B cell (primary cell): ENCODE measurements at regions not wholly inside any gene's neighbourhood (a gene's known extent, or its start where the extent isn't known, plus 50 kb on each side); places are given as distances from the start of the nearest gene placed in this dataset.

Source experiments
- ATAC-seq: fragments of 200-7000 bp; cut with Tn5 transposase; one replicate; pipeline ENCODE4 v1.10.0; 2021; ENCODE audit warnings: low read depth, mild to moderate bottlenecking, moderate number of reproducible peaks, moderate library complexity
- CTCF ChIA-PET: fragments of 350-600 bp; sonication (Branson Sonifier 250); formaldehyde crosslinking; loops from one replicate; lab custom pipeline; 2021; ENCODE audit warnings: antibody characterized with exemption, inconsistent platforms; lab: Charles Lee
- POLR2A ChIA-PET: fragments of 350-600 bp; sonication (Branson Sonifier 250); formaldehyde crosslinking; loops from one replicate; lab custom pipeline; 2021; ENCODE audit warnings: antibody characterized with exemption; lab: Charles Lee
- DNase-seq: peaks from one replicate; pipeline ENCODE4 v3.0.0; 2013
- H2AFZ ChIP-seq: 2 replicates; pipeline ENCODE4 v1.6.1; 2012; ENCODE audit warnings: mild to moderate bottlenecking, low read depth, low read length; ENCODE audit not compliant: insufficient read depth, poor library complexity, severe bottlenecking
- H3K27ac ChIP-seq, 2 donors: 1 replicate in 1 of 2; 2 replicates in 1 of 2; pipeline ENCODE4 v1.5.1; 2012 to 2013; ENCODE audit warnings: low read length in 2 of 2, mild to moderate bottlenecking in 2 of 2, moderate library complexity in 1 of 2
- H3K27me3 ChIP-seq, 4 experiments: fragments of 200-600 bp in 1 of 4; sonication (generic) in 1 of 4; replicated peaks in 1 of 4; 1 replicate in 2 of 4; 2 replicates in 2 of 4; pipeline versions ENCODE4 v1.6.1 to v1.7.0; 2013 to 2016; ENCODE audit warnings: low read length in 3 of 4, mild to moderate bottlenecking in 2 of 4, mixed read lengths in 1 of 4, moderate library complexity in 1 of 4; ENCODE audit not compliant: insufficient read depth in 4 of 4, control insufficient read depth in 3 of 4; ENCODE audit errors: control extremely low read depth in 1 of 4
- H3K36me3 ChIP-seq, 2 experiments: replicated peaks in 1 of 2; 1 replicate in 1 of 2; 2 replicates in 1 of 2; pipeline versions ENCODE4 v1.6.1 to v1.7.1; 2013; ENCODE audit warnings: low read length in 1 of 2; ENCODE audit not compliant: insufficient read depth in 2 of 2, control insufficient read depth in 1 of 2; ENCODE audit errors: control extremely low read depth in 1 of 2, extremely low read depth in 1 of 2
- H3K4me1 ChIP-seq, 2 donors: fragments of 200-600 bp in 1 of 2; sonication (generic) in 1 of 2; 1 replicate in 1 of 2; 2 replicates in 1 of 2; pipeline versions ENCODE4 v1.5.1 to v1.6.1; 2013 to 2017; ENCODE audit warnings: low read length in 2 of 2; ENCODE audit not compliant: control insufficient read depth in 2 of 2, insufficient read depth in 2 of 2
- H3K4me2 ChIP-seq: replicated peaks from 2 replicates; pipeline ENCODE3; 2012; ENCODE audit warnings: mild to moderate bottlenecking, low read depth, low read length; ENCODE audit not compliant: poor library complexity, severe bottlenecking
- H3K4me3 ChIP-seq, 5 experiments: fragments of 200-600 bp in 1 of 5; sonication (generic) in 1 of 5; 1 replicate in 3 of 5; 2 replicates in 2 of 5; pipeline versions ENCODE4 v1.5.1 to v1.7.0; 2011 to 2016; ENCODE audit warnings: low read length in 4 of 5, mild to moderate bottlenecking in 4 of 5, low read depth in 2 of 5, control low read depth in 1 of 5, moderate library complexity in 1 of 5; ENCODE audit not compliant: insufficient read depth in 1 of 5; ENCODE audit errors: control extremely low read depth in 1 of 5, extremely low read depth in 1 of 5
- H3K79me2 ChIP-seq: fragments of 200-600 bp; sonication (generic); one replicate; pipeline ENCODE4 v1.6.0; 2016; ENCODE audit warnings: low read length; ENCODE audit not compliant: control insufficient read depth, insufficient read depth
- H3K9ac ChIP-seq: fragments of 200-600 bp; sonication (generic); 2 replicates; pipeline ENCODE4 v1.6.1; 2017; ENCODE audit warnings: mild to moderate bottlenecking, low read length, moderate library complexity
- H3K9me3 ChIP-seq, 3 donors: one replicate each; pipeline versions ENCODE4 v1.6.1 to v1.7.1; 2013; ENCODE audit warnings: low read length in 2 of 3; ENCODE audit not compliant: control insufficient read depth in 2 of 3, insufficient read depth in 1 of 3; ENCODE audit errors: control extremely low read depth in 1 of 3
- H4K20me1 ChIP-seq: 2 replicates; pipeline ENCODE4 v1.6.0; 2012; ENCODE audit warnings: mild to moderate bottlenecking, low read length; ENCODE audit not compliant: insufficient read depth, control insufficient read depth, poor library complexity, severe bottlenecking
- H3K27ac Mint-ChIP-seq: one replicate; pipeline ENCODE4 v1.8.0; 2021; ENCODE audit warnings: mixed read lengths
- H3K27me3 Mint-ChIP-seq: one replicate; pipeline ENCODE4 v1.8.0; 2021; ENCODE audit warnings: mixed read lengths
- H3K4me1 Mint-ChIP-seq: one replicate; pipeline ENCODE4 v1.8.0; 2021; ENCODE audit warnings: mixed read lengths
- H3K4me3 Mint-ChIP-seq: one replicate; pipeline ENCODE4 v1.8.0; 2021; ENCODE audit warnings: mixed read lengths
- H3K9me3 Mint-ChIP-seq: one replicate; pipeline ENCODE4 v1.8.0; 2022; ENCODE audit warnings: mixed read lengths; ENCODE audit not compliant: insufficient read depth
- EZH2 ChIP-seq: IDR thresholded peaks from 2 replicates; pipeline ENCODE4 v1.6.1; 2012; ENCODE audit warnings: borderline replicate concordance, low read depth, mild to moderate bottlenecking, moderate library complexity, low read length; ENCODE audit not compliant: insufficient read depth, poor library complexity, severe bottlenecking
- WGBS: methylation state at CpG from one replicate; pipeline ENCODE4 v1.1.5; 2013; ENCODE audit warnings: missing lambda C conversion rate; ENCODE audit not compliant: insufficient coverage; 5-methylcytosine and 5-hydroxymethylcytosine counted together
- intact Hi-C: fragments of 100-400 bp; cut with micrococcal nuclease; formaldehyde crosslinking; loops from one replicate; pipeline ENCODE4 v1.10.0; 2022
- TF ChIP-seq, protein P1 (sequence below): fragments of 200-600 bp; IDR thresholded peaks from one replicate; pipeline ENCODE4 v1.8.0; 2022; ENCODE audit warnings: antibody characterized with exemption, mild to moderate bottlenecking

DNA sequence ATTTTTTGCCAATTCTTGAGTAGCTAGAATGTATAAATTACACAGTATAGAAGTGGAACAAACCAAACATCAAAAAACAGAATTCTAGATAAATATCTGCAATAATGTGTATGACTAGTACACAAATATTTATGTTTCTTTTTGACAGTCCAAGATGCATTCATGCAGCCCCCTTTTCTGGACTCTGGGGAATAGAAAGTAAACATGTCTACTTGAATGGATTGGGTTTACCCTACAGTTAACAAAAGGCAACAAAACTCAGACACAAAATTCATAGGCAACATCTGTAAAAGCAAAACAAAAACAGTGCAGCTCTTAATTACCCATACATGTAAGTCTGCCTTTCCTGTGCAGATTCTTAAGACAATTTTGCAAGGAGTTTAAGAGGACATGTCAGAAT lies 419.4 kb upstream of the DACH1 start:
- Histone ChIP-seq H3K27me3 (no peaks in the 10 kb centered on the region), H4K20me1 (no peaks in the 10 kb centered on the region), H3K27ac (no peak overlapping the region), H3K79me2 (no peaks in the 10 kb centered on the region), H3K4me2 (no peak overlapping the region), H3K4me1 (no peaks in the 10 kb centered on the region), H3K4me3 (no peak overlapping the region), H3K36me3 (no peaks in the 10 kb centered on the region), H3K9me3 (peaks cover 0 to 2% (median 0%) of the 10 kb centered on the region in 3 donors), H3K9ac (no peak overlapping the region), H2AFZ (no peak overlapping the region)
- ATAC-seq (no peak), DNase-seq (no peak)
- Mint-ChIP-seq H3K27me3 (no peaks in the 10 kb centered on the region), H3K9me3 (no peaks in the 10 kb centered on the region), H3K27ac (no peak overlapping the region), H3K4me1 (no peaks in the 10 kb centered on the region), H3K4me3 (no peak overlapping the region)
- CTCF ChIA-PET = no interaction called here
- POLR2A ChIA-PET = no interaction called here
- intact Hi-C loops = no loop called here
- TF ChIP-seq, protein P1, sequence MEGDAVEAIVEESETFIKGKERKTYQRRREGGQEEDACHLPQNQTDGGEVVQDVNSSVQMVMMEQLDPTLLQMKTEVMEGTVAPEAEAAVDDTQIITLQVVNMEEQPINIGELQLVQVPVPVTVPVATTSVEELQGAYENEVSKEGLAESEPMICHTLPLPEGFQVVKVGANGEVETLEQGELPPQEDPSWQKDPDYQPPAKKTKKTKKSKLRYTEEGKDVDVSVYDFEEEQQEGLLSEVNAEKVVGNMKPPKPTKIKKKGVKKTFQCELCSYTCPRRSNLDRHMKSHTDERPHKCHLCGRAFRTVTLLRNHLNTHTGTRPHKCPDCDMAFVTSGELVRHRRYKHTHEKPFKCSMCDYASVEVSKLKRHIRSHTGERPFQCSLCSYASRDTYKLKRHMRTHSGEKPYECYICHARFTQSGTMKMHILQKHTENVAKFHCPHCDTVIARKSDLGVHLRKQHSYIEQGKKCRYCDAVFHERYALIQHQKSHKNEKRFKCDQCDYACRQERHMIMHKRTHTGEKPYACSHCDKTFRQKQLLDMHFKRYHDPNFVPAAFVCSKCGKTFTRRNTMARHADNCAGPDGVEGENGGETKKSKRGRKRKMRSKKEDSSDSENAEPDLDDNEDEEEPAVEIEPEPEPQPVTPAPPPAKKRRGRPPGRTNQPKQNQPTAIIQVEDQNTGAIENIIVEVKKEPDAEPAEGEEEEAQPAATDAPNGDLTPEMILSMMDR = no peak
- TF ChIP-seq EZH2 = no peak

- no peaks in the 10 kb centered on the region for H3K27me3 Mint-ChIP-seq
- no peaks in the 10 kb centered on the region for H3K4me1 Mint-ChIP-seq
- no peak overlapping the region for H3K27ac Mint-ChIP-seq
- H4K20me1 ChIP-seq = no peaks in the 10 kb centered on the region
- TF ChIP-seq EZH2 = no peak
- TF ChIP-seq, protein P1 = no peak
- H3K4me3 Mint-ChIP-seq = no peak overlapping the region
- intact Hi-C loops = no loop called here
- H3K79me2 ChIP-seq = no peaks in the 10 kb centered on the region
- no CpG with 5 or more reads among the region's 2 CpGs for WGBS
- no peaks in the 10 kb centered on the region for H3K36me3 ChIP-seq
- H3K4me1 ChIP-seq = no peaks in the 10 kb centered on the region
- no peak overlapping the region for H2AFZ ChIP-seq
- no peak overlapping the region for H3K9ac ChIP-seq
- no peaks in the 10 kb centered on the region for H3K27me3 ChIP-seq
- no peak for ATAC-seq
- H3K9me3 Mint-ChIP-seq = no peaks in the 10 kb centered on the region
- CTCF ChIA-PET = no interaction called here
- POLR2A ChIA-PET = no interaction called here
- no peak overlapping the region for H3K4me2 ChIP-seq
- no peak for DNase-seq
- H3K27ac ChIP-seq = no peak overlapping the region
- H3K9me3 ChIP-seq = peaks cover 0 to 2% (median 0%) of the 10 kb centered on the region in 3 donors
- no peak overlapping the region for H3K4me3 ChIP-seq
Measured at GRCh38 chr13:72284791-72285190, 417.8 kb upstream of the DACH1 start.
